Spleen (tissue), 3 donors: ENCODE measurements at regions not wholly inside any gene's neighbourhood (a gene's known extent, or its start where the extent isn't known, plus 50 kb on each side); places are given as distances from the start of the nearest gene placed in this dataset.

Experiments
- POLR2A ChIP-seq, 3 donors: fragments of 450-650 bp; IDR thresholded peaks; one replicate each; pipeline ENCODE4 v1.5.1; 2017; ENCODE audit warnings: antibody characterized with exemption in 3 of 3, mild to moderate bottlenecking in 1 of 3
- POLR2AphosphoS5 ChIP-seq, 3 donors: sonication (generic); formaldehyde crosslinking; IDR thresholded peaks; one replicate each; pipeline ENCODE4 v1.5.1; 2017; ENCODE audit warnings: antibody characterized with exemption in 3 of 3

GRCh38 chr1:83511146-83511726 is 487.7 kb downstream of the TTLL7 start:
- no peak for TF ChIP-seq POLR2A (IDR thresholded peaks at IDR 0.05)
- TF ChIP-seq POLR2AphosphoS5 (IDR thresholded peaks at IDR 0.05), result no peak
